Suppressor macrophage treated with lipopolysaccharide for 1 hour (primary cell): ENCODE measurements at regions not wholly inside any gene's neighbourhood (a gene's known extent, or its start where the extent isn't known, plus 50 kb on each side); places are given as distances from the start of the nearest gene placed in this dataset.
"Not testable (repeated sequence)": the region's sequence is repeated elsewhere in the genome, so short reads cannot be mapped to it uniquely, and the experiment has no call there.

Source experiments
- DNase-seq, 3 donors: peaks; one replicate each; pipeline ENCODE4 v3.0.0-alpha.2; 2020 to 2022

DNA sequence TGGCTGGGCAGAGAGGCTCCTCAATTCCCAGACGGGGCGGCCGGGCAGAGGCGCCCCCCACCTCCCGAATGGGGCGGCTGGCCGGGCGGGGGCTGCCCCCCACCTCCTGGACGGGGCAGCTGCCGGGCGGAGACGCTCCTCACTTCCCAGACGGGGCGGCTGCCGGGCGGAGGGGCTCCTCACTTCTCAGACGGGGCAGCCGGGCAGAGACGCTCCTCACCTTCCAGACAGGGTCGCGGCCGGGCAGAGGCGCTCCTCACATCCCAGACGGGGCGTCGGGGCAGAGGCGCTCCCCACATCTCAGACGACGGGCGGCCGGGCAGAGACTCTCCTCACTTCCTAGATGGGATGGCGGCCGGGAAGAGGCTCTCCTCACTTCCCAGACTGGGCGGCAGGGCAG, 214.1 kb downstream of the SOX2 start:
- not testable (repeated sequence) for DNase-seq

DNA sequence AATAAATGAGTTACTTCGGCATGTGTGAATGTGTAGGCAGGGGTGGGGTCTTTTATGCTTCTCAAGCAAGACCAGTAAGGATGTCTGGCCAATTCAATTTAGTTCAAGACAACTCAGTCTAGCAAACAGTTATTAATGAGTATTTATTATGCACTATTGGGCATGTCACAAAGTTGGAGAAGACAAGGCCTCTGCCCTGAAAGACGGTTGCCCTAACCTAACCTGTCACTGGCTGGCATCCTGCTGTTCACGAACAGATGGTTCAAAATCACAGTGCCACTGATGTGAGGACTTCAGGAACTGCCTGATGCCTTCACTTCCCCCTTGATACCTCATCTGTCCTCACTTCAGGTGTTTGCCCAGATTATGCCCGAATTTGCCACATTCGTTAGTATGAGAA, 217.8 kb downstream of the SOX2 start:
- DNase-seq, result no peak

DNA sequence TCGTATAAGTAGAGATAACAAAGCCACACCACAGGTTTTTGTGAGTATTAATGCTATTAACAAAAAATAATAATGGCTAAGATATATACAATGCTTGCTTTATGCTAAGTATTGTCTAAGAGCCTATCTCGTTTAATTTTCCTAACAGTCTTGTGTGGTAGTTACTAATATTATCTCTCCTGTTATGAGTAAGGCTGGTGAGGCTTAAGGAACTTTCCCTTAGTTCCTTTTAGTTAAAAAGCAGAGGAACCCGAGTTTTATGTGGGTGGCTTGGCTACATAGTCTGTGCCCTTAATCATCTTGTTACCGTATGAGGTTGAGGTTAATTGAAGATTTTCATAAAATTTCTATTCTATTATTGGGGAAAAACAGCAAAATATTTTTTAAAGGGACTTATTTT, 218.4 kb downstream of the SOX2 start:
- DNase-seq, result no peak

DNA sequence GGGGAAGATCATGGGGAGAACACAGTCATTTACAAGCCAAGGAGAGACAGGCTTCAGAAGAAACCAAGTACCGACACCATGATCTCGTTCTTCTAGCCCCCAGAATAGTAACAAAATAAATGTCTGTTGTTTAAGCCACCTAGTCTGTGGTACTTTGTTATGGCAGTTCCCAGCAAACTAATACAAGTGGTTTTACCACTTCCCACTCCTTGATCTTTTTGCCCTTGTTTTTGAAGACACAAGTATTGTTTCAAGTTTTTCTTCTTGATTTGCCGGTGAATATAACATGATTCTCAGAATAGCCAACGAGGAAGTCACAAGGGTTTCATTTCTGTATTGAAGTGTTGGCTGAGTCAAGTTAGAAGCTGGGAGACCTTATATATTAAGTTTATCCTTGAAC, 220.3 kb downstream of the SOX2 start:
- DNase-seq, result no peak

DNA sequence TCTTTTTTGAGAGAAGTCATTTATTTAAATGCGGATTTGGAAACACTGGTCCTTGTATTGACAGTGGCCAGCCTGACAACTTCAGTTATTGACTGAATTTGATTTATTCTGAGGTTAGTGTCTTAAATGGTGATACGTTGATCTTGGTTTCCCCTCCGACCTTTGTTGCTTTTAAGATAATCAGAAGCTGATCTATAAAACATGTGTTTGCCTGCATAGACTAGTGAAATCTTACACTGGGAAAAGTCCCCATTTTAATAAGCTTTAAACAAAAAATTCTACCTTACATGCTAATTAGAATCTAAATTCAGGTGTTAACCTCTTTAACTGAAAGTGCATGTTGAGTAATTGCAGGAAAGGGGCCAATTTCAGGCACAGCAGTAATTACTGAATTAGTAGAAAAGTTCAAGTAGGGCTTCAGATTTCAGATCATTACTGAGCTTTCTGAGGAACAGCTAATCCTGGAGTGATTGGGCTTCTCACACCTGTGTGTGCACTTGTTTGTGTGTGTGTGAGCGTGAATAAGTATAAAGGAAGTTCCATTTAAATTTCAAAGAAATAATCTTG, 221.4 kb downstream of the SOX2 start:
- DNase-seq, result no peak

DNA sequence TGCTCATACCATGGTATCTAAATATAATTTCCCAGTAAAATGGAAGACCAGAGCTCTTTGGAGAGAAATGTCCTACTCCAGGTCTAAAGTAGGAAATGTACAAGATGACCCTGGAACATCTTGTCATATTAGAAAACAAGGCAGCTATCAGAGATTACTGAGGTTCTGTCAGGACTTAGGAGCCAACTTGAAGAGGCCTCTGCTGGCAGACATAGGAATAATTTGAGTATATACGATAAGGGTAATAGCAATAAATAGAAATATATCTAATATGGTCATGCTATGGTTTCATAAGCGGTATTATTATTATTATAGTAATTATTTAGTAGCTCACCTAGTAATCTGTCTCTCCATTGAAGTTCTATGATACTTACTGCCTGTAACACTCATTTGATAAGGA, 224.2 kb downstream of the SOX2 start:
- DNase-seq, result no peak

DNA sequence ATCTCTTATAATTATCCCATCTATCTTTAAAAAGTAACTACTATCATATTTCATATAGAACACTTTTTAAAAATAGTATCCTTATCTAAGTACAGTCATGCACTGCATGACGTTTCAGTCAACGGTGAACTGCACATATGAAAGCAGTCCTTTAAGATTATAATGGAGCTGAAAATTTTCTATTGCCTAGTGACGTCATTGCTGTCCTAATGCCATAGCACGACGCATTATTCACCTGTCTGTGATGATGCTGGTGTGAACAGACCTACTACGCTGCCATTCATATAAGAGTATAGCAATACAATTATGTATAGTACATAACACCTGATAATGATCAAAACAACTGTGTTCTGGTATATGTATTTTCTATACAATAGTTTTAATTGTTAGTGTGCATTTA, 225.0 kb downstream of the SOX2 start:
- no peak for DNase-seq

DNA sequence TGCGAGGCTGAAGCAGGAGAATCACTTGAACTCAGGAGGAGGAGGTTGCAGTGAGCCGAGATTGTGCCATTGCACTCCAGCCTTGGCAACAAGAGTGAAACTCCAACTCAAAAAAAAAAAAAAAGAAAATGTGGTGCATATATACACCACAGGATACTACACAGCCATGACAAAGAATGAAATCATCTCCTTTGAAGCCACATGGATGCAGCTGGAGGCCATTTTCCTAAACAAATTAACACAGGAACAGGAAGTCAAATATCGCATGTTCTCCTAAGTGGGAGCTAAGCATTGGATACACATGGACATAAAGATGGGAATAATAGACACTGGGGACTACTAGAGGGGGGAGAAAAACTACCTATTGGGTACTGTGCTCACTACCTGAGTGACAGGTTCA, 226.9 kb downstream of the SOX2 start:
- not testable (repeated sequence) for DNase-seq

DNA sequence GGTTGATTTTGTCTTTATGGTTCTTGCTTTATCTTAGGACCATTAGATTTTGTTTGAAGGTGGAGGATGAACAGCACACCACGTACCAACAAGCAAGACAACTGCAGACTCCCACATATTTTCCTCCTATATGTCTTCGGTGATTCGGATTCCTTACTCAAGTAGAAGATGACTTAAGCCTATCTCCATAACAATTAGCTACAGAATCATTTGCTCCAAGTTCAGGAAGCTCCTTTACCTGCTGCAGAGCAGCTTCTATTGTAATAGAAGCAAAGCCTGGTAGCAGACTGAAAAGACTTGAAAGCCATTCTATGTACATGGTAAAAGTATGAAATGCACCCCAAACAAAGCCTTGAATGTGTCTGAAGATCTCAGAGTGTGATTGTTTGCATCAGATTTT, 229.0 kb downstream of the SOX2 start:
- no peak for DNase-seq

DNA sequence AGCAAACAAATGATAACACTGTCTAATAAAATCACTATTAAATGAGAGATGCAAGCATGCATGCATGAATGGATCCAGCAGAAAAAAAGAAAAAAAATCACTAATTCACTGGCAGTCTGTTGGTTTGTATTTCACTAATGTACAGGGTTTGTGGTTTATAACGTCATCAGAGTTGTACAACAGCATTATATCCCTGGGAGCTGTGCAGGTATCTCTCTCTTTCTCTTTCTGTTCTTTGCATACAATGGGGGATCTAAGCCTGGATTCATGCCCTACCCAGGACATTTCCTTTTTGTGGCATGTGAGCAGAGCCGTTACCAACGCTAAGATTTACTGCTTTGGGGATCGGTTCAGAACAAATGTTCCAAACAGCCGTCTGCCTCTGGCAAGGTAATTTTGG, 229.5 kb downstream of the SOX2 start:
- DNase-seq, result no peak

DNA sequence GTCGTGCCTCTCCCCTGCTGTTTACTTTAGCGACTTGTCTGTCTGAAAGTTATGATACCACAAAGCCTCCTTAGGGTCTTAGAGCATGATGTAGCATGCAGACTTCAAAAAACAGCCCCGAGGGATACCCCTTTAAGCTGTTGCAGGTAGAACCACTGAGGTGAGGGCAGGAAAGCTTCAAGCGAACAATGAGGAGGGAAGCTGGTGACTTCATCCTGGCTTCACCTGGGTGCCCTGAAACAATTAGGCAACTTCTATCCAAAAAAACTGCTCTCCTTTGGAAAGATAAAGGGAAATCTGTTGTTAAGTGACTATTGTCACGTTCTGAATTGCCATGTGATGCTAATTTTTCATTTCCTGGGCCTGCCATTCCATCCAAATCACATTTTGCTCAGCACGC, 231.6 kb downstream of the SOX2 start:
- DNase-seq, result no peak

DNA sequence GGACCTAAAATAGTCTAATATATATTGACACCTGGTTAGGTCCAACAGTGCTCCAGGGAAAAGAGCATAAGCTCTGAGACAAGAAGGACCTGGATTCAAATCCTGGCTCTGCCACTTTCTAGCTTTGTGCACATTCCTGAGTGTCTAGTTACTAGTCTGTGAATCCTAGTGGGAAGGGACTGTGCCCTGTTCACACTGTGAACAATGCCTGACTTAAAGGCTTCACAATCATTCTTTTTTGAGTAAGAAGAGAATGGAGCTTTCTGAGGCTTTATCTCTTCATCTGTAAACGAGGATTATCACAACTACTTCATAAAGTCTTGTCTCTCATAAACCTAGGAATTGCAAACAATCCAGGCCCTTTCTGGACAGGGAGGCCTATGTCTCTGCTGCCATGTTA, 235.9 kb downstream of the SOX2 start:
- no peak for DNase-seq

DNA sequence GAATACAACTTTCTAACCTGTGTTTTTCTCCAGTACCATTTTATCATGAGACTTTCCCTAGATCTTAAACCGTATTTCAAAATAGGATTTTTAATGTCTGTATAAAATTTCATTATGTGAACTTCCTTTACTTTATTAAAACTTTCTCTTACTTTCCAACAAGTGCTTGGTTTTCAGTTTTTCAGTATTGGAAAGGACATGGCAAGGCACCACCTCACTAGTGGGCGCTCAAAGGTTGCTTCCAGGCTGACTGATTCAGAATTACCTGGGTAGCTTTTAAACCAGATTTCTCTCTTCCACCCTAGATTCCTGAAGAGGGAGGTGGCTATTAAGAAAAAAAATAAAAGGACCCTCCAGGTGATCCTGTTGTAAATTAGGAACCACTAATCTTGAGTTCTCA, 236.6 kb downstream of the SOX2 start:
- DNase-seq, result no peak

DNA sequence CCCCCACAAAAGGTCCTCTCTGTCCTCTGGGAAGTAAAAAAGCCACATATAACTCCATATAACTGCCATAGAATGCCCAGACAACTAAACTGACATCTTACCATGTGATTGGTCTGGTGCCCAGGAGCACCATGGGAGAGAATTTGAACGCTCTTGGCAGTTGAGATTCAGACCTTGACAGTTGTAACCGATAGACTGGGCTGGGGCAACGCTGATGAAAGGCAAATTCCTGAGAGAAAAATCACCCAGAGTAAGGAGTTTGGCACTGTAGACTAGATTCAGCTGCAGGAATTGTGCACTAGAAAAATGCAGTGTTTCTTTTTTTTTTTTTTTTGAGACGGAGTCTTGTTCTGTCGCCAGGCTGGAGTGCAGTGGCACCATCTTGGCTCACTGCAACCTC, 240.5 kb downstream of the SOX2 start:
- peak in 1 of 3 donors; percentile 2 for DNase-seq

DNA sequence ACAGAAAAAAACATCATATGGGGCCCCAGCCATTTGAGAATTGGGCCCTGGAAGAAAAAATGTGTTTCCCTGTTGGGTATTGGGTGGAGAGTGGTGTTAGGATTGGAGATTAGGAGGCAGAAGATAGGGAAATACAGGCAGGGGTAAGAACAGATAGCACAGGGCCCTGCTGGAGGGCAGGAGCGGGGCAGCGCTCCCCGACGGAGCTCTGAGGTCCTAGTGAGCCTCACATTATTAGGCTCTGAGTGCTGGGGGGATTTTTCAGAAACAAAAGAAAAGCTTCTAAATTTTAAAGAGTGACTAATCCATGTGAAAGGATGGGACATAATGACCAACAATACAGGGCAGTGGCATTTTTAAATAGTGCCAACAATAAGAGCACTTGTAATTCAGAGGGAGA, 241.2 kb downstream of the SOX2 start:
- DNase-seq, result no peak

DNA sequence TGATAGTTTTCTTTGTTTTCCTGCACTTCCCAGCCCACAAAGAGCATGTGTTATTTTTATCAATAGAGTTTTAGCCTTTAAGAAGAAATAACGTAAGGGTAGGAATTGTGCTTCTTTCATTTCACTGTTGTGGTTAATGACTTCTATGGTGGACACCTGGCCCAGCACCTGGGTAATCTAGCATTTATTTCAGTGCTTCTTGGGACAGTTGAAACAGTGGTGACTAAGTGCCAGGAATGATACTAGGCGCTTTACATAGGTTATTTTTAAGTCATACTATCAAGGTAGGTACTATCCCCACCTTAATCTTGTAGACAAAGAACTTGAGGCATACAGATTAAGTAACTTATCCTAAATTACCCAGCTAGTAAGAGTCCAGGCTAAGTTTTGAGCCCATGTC, 243.8 kb downstream of the SOX2 start:
- no peak for DNase-seq

DNA sequence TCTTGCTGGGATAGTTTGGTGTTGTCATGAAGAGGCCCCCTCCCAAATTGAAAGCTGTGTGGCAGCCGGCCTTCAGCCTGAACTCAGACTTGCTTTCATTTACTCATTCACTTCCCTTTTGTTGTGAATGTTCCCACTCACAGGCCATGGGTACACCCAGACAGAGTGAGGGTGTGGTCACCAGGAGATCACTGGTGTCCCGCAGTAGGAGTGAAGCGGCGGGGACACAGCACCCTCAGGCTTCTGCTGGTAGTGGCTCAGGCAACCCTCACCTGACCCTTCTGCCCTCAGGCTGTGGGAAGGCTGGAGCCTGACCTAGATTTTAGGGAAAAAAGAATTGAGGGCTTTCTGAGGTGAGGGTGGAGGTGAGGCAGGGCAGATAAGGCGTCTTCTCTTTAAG, 244.4 kb downstream of the SOX2 start:
- no peak for DNase-seq

DNA sequence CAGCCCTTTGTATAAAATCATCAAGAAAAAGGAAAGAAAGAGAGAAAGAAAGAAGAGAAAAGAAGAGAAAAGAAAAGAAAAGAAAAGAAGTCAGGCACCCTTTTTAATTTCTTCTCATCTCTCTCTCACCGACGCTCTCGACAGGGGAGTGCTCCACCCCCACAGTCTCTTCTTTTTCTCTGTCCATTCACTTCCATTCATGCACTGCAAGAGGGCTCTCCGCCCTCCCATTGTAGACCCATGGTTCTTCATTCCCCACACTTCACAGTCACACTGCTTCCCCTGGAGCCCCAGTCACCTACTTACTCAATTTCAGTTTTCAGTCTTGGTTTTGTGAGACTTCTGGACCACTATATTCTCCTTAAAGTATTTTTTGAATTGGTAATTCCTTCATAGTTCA, 254.7 kb downstream of the SOX2 start:
- DNase-seq, result no peak

DNA sequence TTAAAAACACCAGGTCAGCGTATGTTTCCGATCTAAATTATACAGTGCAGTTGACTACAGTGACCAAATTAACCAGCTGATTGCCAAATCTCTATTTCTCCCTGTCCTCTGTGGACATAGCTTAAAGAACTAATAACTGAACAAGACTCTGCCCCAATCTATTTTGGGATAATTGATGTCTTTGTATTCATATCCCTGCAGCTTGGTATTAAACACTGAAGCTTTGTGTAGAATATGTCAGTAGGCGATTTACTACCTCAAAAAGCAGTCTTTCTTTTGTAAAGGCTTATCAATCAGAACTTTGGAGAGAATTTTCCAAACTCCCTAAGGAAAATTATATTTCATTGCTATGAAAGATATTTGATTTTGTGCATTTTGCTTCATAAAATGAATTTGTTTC, 258.2 kb downstream of the SOX2 start:
- no peak for DNase-seq

DNA sequence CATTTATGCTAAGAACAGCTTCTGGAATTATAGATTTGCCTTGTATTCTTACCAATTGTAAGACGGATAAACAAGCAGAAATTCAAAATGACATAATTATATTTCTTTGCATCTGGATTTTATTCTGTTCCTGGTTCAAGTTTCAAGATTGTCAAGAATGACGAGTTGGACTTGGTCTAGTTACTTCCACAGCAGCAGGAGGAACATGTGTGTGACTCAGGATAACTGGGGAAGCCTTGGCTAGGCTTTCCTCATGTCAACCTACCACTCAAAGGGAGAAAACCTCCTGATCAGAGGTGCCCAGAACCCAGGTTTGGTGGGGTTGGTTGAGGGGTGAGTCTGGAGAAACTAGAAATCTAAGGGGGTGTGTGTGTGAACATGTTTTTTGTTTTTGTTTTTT, 259.7 kb downstream of the SOX2 start:
- no peak for DNase-seq

DNA sequence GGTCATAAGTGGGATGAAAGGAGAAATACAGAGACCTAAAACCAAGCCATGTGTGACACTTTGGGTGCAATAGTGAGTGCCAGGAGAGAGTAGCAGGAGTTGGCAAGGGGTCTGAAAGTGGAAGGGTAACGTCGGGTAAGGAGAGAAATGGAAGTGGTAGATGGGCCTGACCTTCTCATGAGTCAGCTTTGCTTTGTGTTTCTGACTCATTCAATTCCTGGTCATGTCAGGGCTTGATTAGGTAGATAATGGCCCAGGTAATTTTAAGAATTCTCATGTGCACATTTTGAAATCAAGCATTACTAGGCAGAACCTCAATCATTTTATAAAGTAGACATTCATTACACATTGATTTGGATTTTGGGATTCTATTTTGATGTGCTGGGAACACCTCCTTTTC, 262.5 kb downstream of the SOX2 start:
- no peak for DNase-seq

DNA sequence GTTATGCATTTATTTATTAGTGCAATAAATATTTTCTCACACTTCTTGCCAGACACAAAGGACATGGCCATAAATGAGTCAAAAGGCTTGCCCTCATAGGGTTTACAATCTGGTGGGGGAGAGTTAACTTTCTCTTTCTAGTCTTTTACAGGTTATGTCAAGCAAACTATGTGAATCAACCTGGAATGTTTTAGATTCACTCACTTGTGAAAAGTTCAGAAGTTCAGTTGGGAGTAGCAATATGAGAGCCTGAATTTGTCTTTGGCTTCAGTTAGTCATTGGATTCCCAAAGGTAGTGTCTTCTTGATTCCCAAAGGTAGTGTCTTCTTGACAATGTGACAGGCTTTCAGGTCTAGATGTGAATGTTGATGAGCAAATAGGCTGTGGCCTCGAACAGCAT, 264.8 kb downstream of the SOX2 start:
- no peak for DNase-seq

DNA sequence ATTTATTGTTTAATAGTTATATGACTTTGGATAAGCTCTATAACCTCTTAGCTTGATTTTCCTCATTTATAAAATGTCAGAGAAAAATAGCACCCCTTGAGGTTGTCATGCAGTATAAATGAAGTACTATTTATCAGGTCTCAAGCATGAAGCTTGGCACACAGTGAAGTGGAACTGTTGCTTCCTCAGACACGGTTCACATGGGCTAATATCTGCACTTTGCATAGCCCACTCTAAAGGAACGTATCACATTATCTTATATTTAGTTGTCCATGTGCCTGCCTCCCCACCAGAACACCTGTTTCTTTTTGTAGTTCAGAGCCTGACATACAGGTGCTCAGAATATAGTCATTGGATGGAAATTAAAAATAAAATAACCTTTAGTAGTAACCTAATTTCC, 273.7 kb downstream of the SOX2 start:
- DNase-seq, result no peak

DNA sequence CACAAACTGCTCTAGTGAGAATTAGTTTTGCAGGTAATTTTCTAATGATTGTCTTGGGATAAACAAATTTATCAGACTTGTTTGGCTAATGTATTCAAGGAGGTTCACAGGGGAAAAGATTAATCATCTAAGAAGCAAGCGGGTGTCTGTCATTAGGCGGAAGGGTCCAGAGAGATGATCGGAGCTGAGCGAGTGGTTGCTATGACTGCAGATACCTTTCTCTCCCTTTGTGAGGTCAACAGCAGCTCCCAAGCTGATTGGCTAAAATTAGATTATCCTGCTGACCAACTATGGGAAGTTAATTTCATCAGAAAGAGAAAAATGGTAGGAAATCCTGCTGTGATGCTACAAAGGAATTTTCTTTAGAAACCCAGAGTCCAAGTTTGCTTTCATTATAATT, 276.0 kb downstream of the SOX2 start:
- DNase-seq, result no peak

DNA sequence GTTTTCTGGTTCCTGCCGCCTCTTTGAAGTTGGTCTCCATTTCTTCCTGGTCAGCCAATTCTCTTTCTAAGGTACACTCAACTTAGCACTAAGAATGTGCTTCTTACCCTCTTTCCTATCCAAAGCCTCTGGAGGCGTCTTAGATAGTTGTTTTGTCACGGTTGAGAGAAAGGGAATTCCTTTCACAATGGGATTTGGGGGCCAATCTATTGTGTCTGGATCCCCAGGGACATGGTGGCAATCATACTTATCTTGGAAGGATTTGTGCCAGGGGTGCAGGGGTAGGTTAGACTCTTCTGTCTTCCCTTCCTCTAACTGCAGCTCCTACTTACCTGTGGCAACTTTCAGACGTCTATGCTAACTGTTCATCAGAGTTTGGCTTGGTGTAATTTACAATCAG, 287.1 kb downstream of the SOX2 start:
- no peak for DNase-seq

DNA sequence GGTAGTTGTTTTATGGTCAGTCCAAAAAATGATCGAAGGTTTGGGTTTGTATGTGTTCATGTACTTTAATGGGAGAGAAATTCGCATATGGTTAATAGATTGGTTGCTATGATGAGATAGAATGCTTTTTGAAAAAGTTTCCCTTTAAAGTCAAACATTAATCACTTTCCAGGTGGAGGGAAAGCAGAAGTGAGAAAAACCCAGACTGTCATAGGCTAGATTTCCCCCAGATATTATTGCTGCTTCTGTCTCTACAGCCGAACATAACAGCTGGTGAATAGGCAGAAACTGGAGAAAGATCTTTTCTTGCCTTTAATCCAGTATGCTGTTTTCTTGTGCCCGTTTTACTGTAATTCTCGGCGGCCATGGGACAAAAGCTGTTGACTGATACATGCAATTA, 287.6 kb downstream of the SOX2 start:
- peak in 1 of 3 donors; percentile 0 for DNase-seq
